Tibial artery (tissue), 4 donors: ENCODE measurements at regions not wholly inside any gene's neighbourhood (a gene's known extent, or its start where the extent isn't known, plus 50 kb on each side); places are given as distances from the start of the nearest gene placed in this dataset.

Experiments used
- DNase-seq, 2 donors: peaks; one replicate each; pipeline ENCODE4 v3.0.0-alpha.2; 2019
- H3K27ac ChIP-seq, 2 donors: fragments of 200-600 bp; sonication (generic) in 1 of 2; 1 replicate in 1 of 2; 2 replicates in 1 of 2; pipeline ENCODE4 v1.5.1; 2018 to 2019; ENCODE audit warnings: mild to moderate bottlenecking in 1 of 2
- H3K27me3 ChIP-seq, 2 donors: fragments of 200-600 bp; sonication (generic) in 1 of 2; one replicate each; pipeline versions ENCODE4 v1.5.1 to v1.6.0; 2016 to 2019
- H3K36me3 ChIP-seq, 3 donors: fragments of 200-600 bp; sonication (generic) in 2 of 3; one replicate each; pipeline ENCODE4 v1.5.1; 2016 to 2019; ENCODE audit warnings: mild to moderate bottlenecking in 2 of 3
- H3K4me1 ChIP-seq, 4 donors: fragments of 200-600 bp; sonication (generic) in 2 of 4; 1 replicate in 3 of 4; 2 replicates in 1 of 4; pipeline ENCODE4 v1.5.1; 2016 to 2019
- H3K4me3 ChIP-seq, 2 donors: fragments of 200-600 bp; sonication (generic) in 1 of 2; 1 replicate in 1 of 2; 2 replicates in 1 of 2; pipeline ENCODE4 v1.5.1; 2018 to 2019; ENCODE audit warnings: mild to moderate bottlenecking in 2 of 2
- H3K9me3 ChIP-seq, 3 donors: fragments of 200-600 bp; sonication (generic) in 1 of 3; one replicate each; pipeline ENCODE4 v1.5.1; 2016 to 2019
- intact Hi-C: fragments of 100-400 bp; cut with DNase I; formaldehyde crosslinking; loops from one replicate; pipeline ENCODE4 v1.15.0; 2023; ENCODE audit warnings: low total_unique reads
- TF ChIP-seq, protein P1 (sequence below), 2 experiments: fragments of 200-600 bp in 1 of 2; fragments of 450-650 bp in 1 of 2; IDR thresholded peaks; one replicate each; pipeline ENCODE4 v1.5.1; 2017 to 2019; ENCODE audit warnings: antibody characterized with exemption in 2 of 2, mild to moderate bottlenecking in 1 of 2, moderate library complexity in 1 of 2

DNA sequence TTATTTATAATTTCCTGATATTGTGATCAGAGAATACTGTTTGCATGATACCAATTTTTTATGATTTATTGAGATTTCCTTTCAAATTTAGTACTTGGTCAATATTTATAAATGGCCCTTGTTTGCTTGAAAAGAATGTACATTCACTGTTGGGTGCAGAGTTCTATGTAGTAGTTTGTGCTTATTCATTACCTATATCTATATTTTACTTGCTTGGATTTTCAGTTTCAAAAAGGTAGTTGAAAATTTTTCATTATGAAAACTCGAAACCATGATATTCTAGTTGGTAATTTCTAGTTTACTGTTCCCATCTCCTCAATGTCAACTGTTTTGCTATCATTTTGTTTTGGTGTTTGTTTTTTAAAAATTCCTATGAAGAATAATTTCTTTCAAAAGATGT lies 155.7 kb downstream of the AASDHPPT start:
- no peak for DNase-seq
- intact Hi-C loops = no loop called here
- no peaks in the 10 kb centered on the region for H3K27me3 ChIP-seq
- no peaks in the 10 kb centered on the region for H3K36me3 ChIP-seq
- H3K4me3 ChIP-seq = no peak overlapping the region
- no peaks in the 10 kb centered on the region for H3K4me1 ChIP-seq
- H3K27ac ChIP-seq = no peak overlapping the region
- peaks cover 0 to 6% (median 4%) of the 10 kb centered on the region in 3 donors for H3K9me3 ChIP-seq
- TF ChIP-seq, protein P1, sequence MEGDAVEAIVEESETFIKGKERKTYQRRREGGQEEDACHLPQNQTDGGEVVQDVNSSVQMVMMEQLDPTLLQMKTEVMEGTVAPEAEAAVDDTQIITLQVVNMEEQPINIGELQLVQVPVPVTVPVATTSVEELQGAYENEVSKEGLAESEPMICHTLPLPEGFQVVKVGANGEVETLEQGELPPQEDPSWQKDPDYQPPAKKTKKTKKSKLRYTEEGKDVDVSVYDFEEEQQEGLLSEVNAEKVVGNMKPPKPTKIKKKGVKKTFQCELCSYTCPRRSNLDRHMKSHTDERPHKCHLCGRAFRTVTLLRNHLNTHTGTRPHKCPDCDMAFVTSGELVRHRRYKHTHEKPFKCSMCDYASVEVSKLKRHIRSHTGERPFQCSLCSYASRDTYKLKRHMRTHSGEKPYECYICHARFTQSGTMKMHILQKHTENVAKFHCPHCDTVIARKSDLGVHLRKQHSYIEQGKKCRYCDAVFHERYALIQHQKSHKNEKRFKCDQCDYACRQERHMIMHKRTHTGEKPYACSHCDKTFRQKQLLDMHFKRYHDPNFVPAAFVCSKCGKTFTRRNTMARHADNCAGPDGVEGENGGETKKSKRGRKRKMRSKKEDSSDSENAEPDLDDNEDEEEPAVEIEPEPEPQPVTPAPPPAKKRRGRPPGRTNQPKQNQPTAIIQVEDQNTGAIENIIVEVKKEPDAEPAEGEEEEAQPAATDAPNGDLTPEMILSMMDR (IDR thresholded peaks at IDR 0.05) = no peak

DNA sequence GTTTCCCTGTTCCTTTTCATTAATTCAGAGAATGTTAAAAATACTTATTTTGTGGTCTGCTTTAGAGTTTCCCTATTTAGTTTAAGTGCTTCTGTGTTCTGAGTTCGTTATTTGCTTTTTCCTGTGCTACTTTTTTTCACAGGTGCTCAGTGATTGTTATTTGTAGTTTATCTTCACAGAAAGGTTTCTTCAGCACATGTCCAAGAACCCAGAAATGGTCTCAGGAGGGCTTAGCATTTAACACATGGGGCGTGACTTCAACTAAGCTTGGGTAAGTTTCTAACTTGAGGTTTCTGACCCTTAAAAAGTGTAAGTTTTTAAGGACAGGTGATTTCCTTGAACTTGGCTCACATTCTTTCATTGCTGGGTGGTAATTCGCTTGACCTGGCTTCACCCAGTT lies 157.3 kb downstream of the AASDHPPT start:
- TF ChIP-seq, protein P1 (IDR thresholded peaks at IDR 0.05) = no peak
- intact Hi-C loops = no loop called here
- no peak overlapping the region for H3K4me3 ChIP-seq
- peaks cover 0 to 6% (median 4%) of the 10 kb centered on the region in 3 donors for H3K9me3 ChIP-seq
- DNase-seq = no peak
- H3K27me3 ChIP-seq = no peaks in the 10 kb centered on the region
- H3K36me3 ChIP-seq = no peaks in the 10 kb centered on the region
- no peak overlapping the region for H3K27ac ChIP-seq
- H3K4me1 ChIP-seq = no peaks in the 10 kb centered on the region

DNA sequence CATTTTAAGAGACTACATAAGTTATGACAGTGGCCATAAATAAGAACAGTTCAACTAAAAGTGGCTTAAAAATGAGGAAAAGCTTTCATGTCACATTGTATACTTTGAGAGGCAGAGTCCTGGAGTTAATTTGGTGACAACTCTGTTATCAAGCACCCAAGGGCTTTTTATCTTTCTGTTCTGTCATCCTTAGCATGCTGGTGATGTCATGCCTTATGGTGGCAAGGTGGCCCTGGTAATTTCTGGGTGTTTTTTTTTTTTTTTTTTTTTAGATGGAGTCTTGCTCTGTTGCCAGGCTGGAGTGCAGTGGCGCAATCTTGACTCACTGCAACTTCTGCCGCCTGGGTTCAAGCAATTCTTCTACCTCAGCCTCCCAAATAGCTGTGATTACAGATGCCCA lies 158.8 kb downstream of the AASDHPPT start:
- Histone ChIP-seq H3K9me3 (no peaks in the 10 kb centered on the region), H3K4me3 (no peak overlapping the region), H3K27me3 (no peaks in the 10 kb centered on the region), H3K27ac (no peak overlapping the region), H3K36me3 (no peaks in the 10 kb centered on the region), H3K4me1 (no peaks in the 10 kb centered on the region)
- TF ChIP-seq, protein P1 (IDR thresholded peaks at IDR 0.05) = no peak
- no peak for DNase-seq
- intact Hi-C loops = no loop called here

DNA sequence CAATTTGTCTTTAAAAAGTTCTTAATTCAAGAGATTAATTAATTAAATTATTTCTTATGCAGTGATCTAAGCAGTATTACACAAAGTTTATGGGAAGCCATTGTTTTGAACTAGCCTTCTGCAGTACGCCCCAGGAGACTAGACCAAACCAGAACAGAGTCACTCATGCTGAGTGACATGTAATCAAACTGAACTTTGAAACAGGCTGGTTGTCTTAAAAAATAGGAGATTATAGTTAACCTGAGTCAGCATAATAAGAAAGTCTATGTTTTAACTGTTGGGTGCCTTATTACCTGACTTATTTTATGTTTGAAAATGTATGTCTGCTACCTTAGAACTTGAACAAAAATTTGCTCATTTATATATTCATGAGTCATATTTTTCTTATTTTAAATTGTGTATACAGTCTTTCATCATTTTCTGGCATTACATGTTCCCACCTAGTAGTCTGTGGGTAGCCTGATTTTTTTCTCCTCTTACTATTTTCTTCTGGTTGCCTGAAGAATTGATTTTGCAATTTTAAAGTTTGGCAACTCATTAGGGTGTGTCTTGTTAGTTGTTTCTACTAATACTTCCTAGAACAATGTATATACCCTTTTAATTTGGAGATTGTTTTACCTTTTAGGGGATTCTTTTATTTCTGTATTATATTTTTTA lies 161.4 kb downstream of the AASDHPPT start:
- H3K27ac ChIP-seq = no peak overlapping the region
- TF ChIP-seq, protein P1 (IDR thresholded peaks at IDR 0.05) = no peak
- no peaks in the 10 kb centered on the region for H3K4me1 ChIP-seq
- H3K27me3 ChIP-seq = no peaks in the 10 kb centered on the region
- DNase-seq = no peak
- no peaks in the 10 kb centered on the region for H3K36me3 ChIP-seq
- intact Hi-C loops = no loop called here
- no peak overlapping the region for H3K4me3 ChIP-seq
- no peaks in the 10 kb centered on the region for H3K9me3 ChIP-seq

DNA sequence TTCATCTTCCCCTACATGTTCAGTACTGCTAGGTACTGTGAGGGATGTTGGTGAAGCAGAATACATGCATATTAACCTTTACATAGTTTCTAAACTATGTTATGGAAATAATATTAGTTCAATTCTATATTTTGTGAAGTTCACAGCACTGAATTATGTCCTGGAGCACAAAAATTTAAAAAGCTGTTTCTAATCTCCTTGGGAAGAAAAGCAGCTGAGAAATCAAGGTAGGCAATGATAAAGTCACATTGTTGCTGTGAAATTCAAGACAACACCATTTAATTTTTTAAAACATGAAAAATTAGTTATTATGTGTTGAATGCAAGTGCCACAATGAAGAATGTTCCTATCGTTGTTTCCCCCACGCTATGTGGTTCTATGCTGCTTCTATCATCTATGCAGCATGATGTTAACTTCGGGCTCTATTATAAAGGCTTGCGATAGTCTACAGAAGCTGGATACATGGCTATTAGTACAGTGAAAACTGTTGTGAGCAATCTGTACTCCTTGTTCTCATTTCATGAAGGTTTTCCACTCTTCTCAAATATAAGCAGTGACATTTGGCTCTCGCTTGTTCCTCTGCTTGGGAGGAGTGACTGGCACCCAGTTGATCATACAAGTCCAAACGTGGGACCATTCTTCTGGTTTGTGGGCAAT lies 164.3 kb downstream of the AASDHPPT start:
- intact Hi-C loops = no loop called here
- TF ChIP-seq, protein P1 (IDR thresholded peaks at IDR 0.05) = no peak
- no peak for DNase-seq
- Histone ChIP-seq H3K4me3 (no peak overlapping the region), H3K4me1 (no peaks in the 10 kb centered on the region), H3K9me3 (peaks cover 0 to 5% (median 0%) of the 10 kb centered on the region in 3 donors), H3K27me3 (no peaks in the 10 kb centered on the region), H3K36me3 (no peaks in the 10 kb centered on the region), H3K27ac (no peak overlapping the region)
